ENCODE measurements at regions not wholly inside any gene's neighbourhood (a gene's known extent, or its start where the extent isn't known, plus 50 kb on each side); places are given as distances from the start of the nearest gene placed in this dataset.
A peak's percentile ranks its signal among the peaks of the same experiment; 100 is the strongest.

- Histone ChIP-seq H3K27me3 (no peaks in the 10 kb centered on the region), H3K36me3 (no peaks in the 10 kb centered on the region), H3K4me1 (peaks cover 0 to 24% (median 7%) of the 10 kb centered on the region in 4 donors), H3K9me3 (no peaks in the 10 kb centered on the region), H3K27ac (peak overlapping the region; percentile 43 to 55), H3K4me3 (no peak overlapping the region)
- DNase-seq: no peak
- intact Hi-C loops (cut with DNase I; ENCODE audit: low total_unique reads): no loop called here
- no peak for TF ChIP-seq CTCF (IDR thresholded peaks at IDR 0.05)
Measured at GRCh38 chr9:119802133-119802532, 432.9 kb upstream of the BRINP1 start.

GRCh38 chr9:119801311-119801710, 432.1 kb upstream of the BRINP1 start:
- Histone ChIP-seq H3K27me3 (no peaks in the 10 kb centered on the region), H3K4me1 (peaks cover 0 to 24% (median 7%) of the 10 kb centered on the region in 4 donors), H3K36me3 (no peaks in the 10 kb centered on the region), H3K27ac (peak overlapping the region; percentile 43 to 55), H3K9me3 (no peaks in the 10 kb centered on the region), H3K4me3 (no peak overlapping the region)
- TF ChIP-seq CTCF (IDR thresholded peaks at IDR 0.05): no peak
- DNase-seq: peak; percentile 50 to 66
- intact Hi-C loops (cut with DNase I; ENCODE audit: low total_unique reads): no loop called here

- Histone ChIP-seq H3K36me3 (no peaks in the 10 kb centered on the region), H3K4me1 (no peaks in the 10 kb centered on the region), H3K9me3 (no peaks in the 10 kb centered on the region), H3K27me3 (no peaks in the 10 kb centered on the region), H3K27ac (no peak overlapping the region), H3K4me3 (no peak overlapping the region)
- intact Hi-C loops (cut with DNase I; ENCODE audit: low total_unique reads): no loop called here
- no peak for DNase-seq
- no peak for TF ChIP-seq CTCF (IDR thresholded peaks at IDR 0.05)
Measured at GRCh38 chr9:119795395-119795794, 426.2 kb upstream of the BRINP1 start.

GRCh38 chr9:119794836-119795235, 425.6 kb upstream of the BRINP1 start:
- Histone ChIP-seq H3K9me3 (no peaks in the 10 kb centered on the region), H3K27ac (no peak overlapping the region), H3K4me1 (no peaks in the 10 kb centered on the region), H3K4me3 (no peak overlapping the region), H3K27me3 (no peaks in the 10 kb centered on the region), H3K36me3 (no peaks in the 10 kb centered on the region)
- no peak for TF ChIP-seq CTCF (IDR thresholded peaks at IDR 0.05)
- DNase-seq: no peak
- intact Hi-C loops (cut with DNase I; ENCODE audit: low total_unique reads): no loop called here

- no peak for DNase-seq
- Histone ChIP-seq H3K36me3 (no peaks in the 10 kb centered on the region), H3K4me3 (no peak overlapping the region), H3K27me3 (no peaks in the 10 kb centered on the region), H3K9me3 (no peaks in the 10 kb centered on the region), H3K27ac (no peak overlapping the region), H3K4me1 (no peaks in the 10 kb centered on the region)
- intact Hi-C loops (cut with DNase I; ENCODE audit: low total_unique reads): no loop called here
- no peak for TF ChIP-seq CTCF (IDR thresholded peaks at IDR 0.05)
Measured at GRCh38 chr9:119793218-119793617, 424.0 kb upstream of the BRINP1 start.

- Histone ChIP-seq H3K9me3 (no peaks in the 10 kb centered on the region), H3K36me3 (no peaks in the 10 kb centered on the region), H3K27me3 (no peaks in the 10 kb centered on the region), H3K4me1 (no peaks in the 10 kb centered on the region), H3K4me3 (no peak overlapping the region), H3K27ac (no peak overlapping the region)
- no peak for DNase-seq
- TF ChIP-seq CTCF (IDR thresholded peaks at IDR 0.05): no peak
- intact Hi-C loops (cut with DNase I; ENCODE audit: low total_unique reads): no loop called here
Measured at GRCh38 chr9:119792242-119792641, 423.0 kb upstream of the BRINP1 start.
